ENCODE measurements at regions not wholly inside any gene's neighbourhood (a gene's known extent, or its start where the extent isn't known, plus 50 kb on each side); places are given as distances from the start of the nearest gene placed in this dataset.
"Not testable (repeated sequence)": the region's sequence is repeated elsewhere in the genome, so short reads cannot be mapped to it uniquely, and the experiment has no call there.

GRCh38 chr17:62137013-62137733, 72.1 kb upstream of the MED13 start:
- H3K36me3 Mint-ChIP-seq (ENCODE audit: insufficient read depth, unreplicated experiment); BruUV-seq (replicated peaks); intact Hi-C loops (cut with micrococcal nuclease); DNase-seq (ENCODE audit: unreplicated experiment); H3K27ac Mint-ChIP-seq (ENCODE audit: low read depth, unreplicated experiment); H3K4me1 Mint-ChIP-seq (ENCODE audit: insufficient read depth, unreplicated experiment); H3K27me3 Mint-ChIP-seq (ENCODE audit: insufficient read depth, unreplicated experiment); POLR2A ChIA-PET; H3K4me3 Mint-ChIP-seq (ENCODE audit: unreplicated experiment); H3K9me3 Mint-ChIP-seq (ENCODE audit: unreplicated experiment): not testable (repeated sequence)
- CTCF ChIA-PET: interaction anchor here (0.7 kb wide), 1 partner anchor 272 kb away, joined by 3 read pairs; no protein-coding TSS in a partner anchor

- CTCF ChIA-PET: interaction anchor here (0.5 to 0.9 kb wide), 3 partner anchors 44 to 456 kb away, joined by 3 to 6 read pairs (median 4); no protein-coding TSS in a partner anchor
- Mint-ChIP-seq H3K27ac (ENCODE audit: low read depth, unreplicated experiment) (no peak overlapping the region), H3K4me3 (ENCODE audit: unreplicated experiment) (no peak overlapping the region), H3K9me3 (ENCODE audit: unreplicated experiment) (no peaks in the 10 kb centered on the region), H3K36me3 (ENCODE audit: insufficient read depth, unreplicated experiment) (no peaks in the 10 kb centered on the region), H3K4me1 (ENCODE audit: insufficient read depth, unreplicated experiment) (no peaks in the 10 kb centered on the region), H3K27me3 (ENCODE audit: insufficient read depth, unreplicated experiment) (no peaks in the 10 kb centered on the region)
- no TSS peak for BruUV-seq (replicated peaks)
- POLR2A ChIA-PET: no interaction called here
- TF ChIP-seq CTCF (IDR thresholded peaks at IDR 0.05; ENCODE audit: unreplicated experiment): no peak
- no peak for DNase-seq (ENCODE audit: unreplicated experiment)
- intact Hi-C loops (cut with micrococcal nuclease): no loop called here
Observed at GRCh38 chr17:62135742-62136141, 70.7 kb upstream of the MED13 start.

- DNase-seq (ENCODE audit: unreplicated experiment); BruUV-seq (replicated peaks); H3K36me3 Mint-ChIP-seq (ENCODE audit: insufficient read depth, unreplicated experiment); intact Hi-C loops (cut with micrococcal nuclease); H3K4me1 Mint-ChIP-seq (ENCODE audit: insufficient read depth, unreplicated experiment); H3K27ac Mint-ChIP-seq (ENCODE audit: low read depth, unreplicated experiment); H3K27me3 Mint-ChIP-seq (ENCODE audit: insufficient read depth, unreplicated experiment); H3K9me3 Mint-ChIP-seq (ENCODE audit: unreplicated experiment); H3K4me3 Mint-ChIP-seq (ENCODE audit: unreplicated experiment): not testable (repeated sequence)
- CTCF ChIA-PET: interaction anchor here (0.5 to 0.9 kb wide), 3 partner anchors 13 to 456 kb away, joined by 3 to 5 read pairs (median 4); no protein-coding TSS in a partner anchor
- POLR2A ChIA-PET: interaction anchor here (0.6 kb wide), 1 partner anchor 72 kb away, joined by 4 read pairs; no protein-coding TSS in a partner anchor
Observed at GRCh38 chr17:62135096-62135495, 70.0 kb upstream of the MED13 start.

GRCh38 chr17:62134397-62134796, 69.3 kb upstream of the MED13 start:
- BruUV-seq (replicated peaks): no TSS peak
- H3K9me3 Mint-ChIP-seq (ENCODE audit: unreplicated experiment): no peaks in the 10 kb centered on the region
- intact Hi-C loops (cut with micrococcal nuclease): no loop called here
- H3K36me3 Mint-ChIP-seq (ENCODE audit: insufficient read depth, unreplicated experiment): no peaks in the 10 kb centered on the region
- no peak overlapping the region for H3K4me3 Mint-ChIP-seq (ENCODE audit: unreplicated experiment)
- ChIA-PET CTCF (interaction anchor here (0.6 kb wide), 1 partner anchor 23 kb away, joined by 3 read pairs; no protein-coding TSS in a partner anchor), POLR2A (no interaction called here)
- no peak for DNase-seq (ENCODE audit: unreplicated experiment)
- H3K27ac Mint-ChIP-seq (ENCODE audit: low read depth, unreplicated experiment): no peak overlapping the region
- no peak for TF ChIP-seq CTCF (IDR thresholded peaks at IDR 0.05; ENCODE audit: unreplicated experiment)
- H3K27me3 Mint-ChIP-seq (ENCODE audit: insufficient read depth, unreplicated experiment): no peaks in the 10 kb centered on the region
- no peaks in the 10 kb centered on the region for H3K4me1 Mint-ChIP-seq (ENCODE audit: insufficient read depth, unreplicated experiment)

- BruUV-seq (replicated peaks); DNase-seq (ENCODE audit: unreplicated experiment); H3K36me3 Mint-ChIP-seq (ENCODE audit: insufficient read depth, unreplicated experiment); CTCF ChIA-PET; H3K4me1 Mint-ChIP-seq (ENCODE audit: insufficient read depth, unreplicated experiment); intact Hi-C loops (cut with micrococcal nuclease); H3K4me3 Mint-ChIP-seq (ENCODE audit: unreplicated experiment); H3K27me3 Mint-ChIP-seq (ENCODE audit: insufficient read depth, unreplicated experiment); POLR2A ChIA-PET; H3K9me3 Mint-ChIP-seq (ENCODE audit: unreplicated experiment); H3K27ac Mint-ChIP-seq (ENCODE audit: low read depth, unreplicated experiment): not testable (repeated sequence)
Observed at GRCh38 chr17:62131271-62131670, 66.2 kb upstream of the MED13 start.

Measured in MCF 10A (cell line).